RWPE1 (cell line): ENCODE measurements at regions not wholly inside any gene's neighbourhood (a gene's known extent, or its start where the extent isn't known, plus 50 kb on each side); places are given as distances from the start of the nearest gene placed in this dataset.
"Not testable (repeated sequence)": the region's sequence is repeated elsewhere in the genome, so short reads cannot be mapped to it uniquely, and the experiment has no call there.

Experiments
- CTCF ChIA-PET: fragments of 350-600 bp; sonication (Branson Sonifier 250); formaldehyde crosslinking; extraction: SDS; loops from one replicate; lab custom pipeline; 2021; lab: Yijun Ruan, JAX
- POLR2A ChIA-PET: fragments of 400-600 bp; formaldehyde crosslinking; extraction: SDS; loops from one replicate; lab custom pipeline; 2020; ENCODE audit warnings: antibody characterized with exemption; ENCODE audit not compliant: low non-redundant PET; lab: Yijun Ruan, JAX
- DNase-seq: peaks from one replicate; pipeline ENCODE4 v3.0.0; 2012; ENCODE audit warnings: low spot score
- H3K27ac ChIP-seq: fragments of 450-650 bp; 2 replicates; pipeline ENCODE4 v1.5.1; 2017
- CTCF ChIP-seq: fragments of 450-650 bp; conservative IDR thresholded peaks from 2 replicates; pipeline ENCODE4 v1.5.1; 2017; ENCODE audit warnings: low read depth, mild to moderate bottlenecking

- CTCF ChIA-PET = no interaction called here
- DNase-seq = no peak
- POLR2A ChIA-PET = no interaction called here
- H3K27ac ChIP-seq = no peak overlapping the region
- TF ChIP-seq CTCF = no peak
Measured at GRCh38 chr17:22102177-22102576, 409.9 kb downstream of the KCNJ18 start.

- H3K27ac ChIP-seq, POLR2A ChIA-PET, DNase-seq, CTCF ChIA-PET: not testable (repeated sequence)
Measured at GRCh38 chr17:22116720-22117119, 424.4 kb downstream of the KCNJ18 start.

GRCh38 chr17:22117401-22117800 is 425.1 kb downstream of the KCNJ18 start:
- H3K27ac ChIP-seq, CTCF ChIA-PET, POLR2A ChIA-PET, DNase-seq: not testable (repeated sequence)

GRCh38 chr17:22119016-22119415 is 426.7 kb downstream of the KCNJ18 start:
- DNase-seq, H3K27ac ChIP-seq, POLR2A ChIA-PET, CTCF ChIA-PET: not testable (repeated sequence)

GRCh38 chr17:22119751-22120150 is 427.4 kb downstream of the KCNJ18 start:
- DNase-seq, CTCF ChIA-PET, H3K27ac ChIP-seq, POLR2A ChIA-PET: not testable (repeated sequence)

GRCh38 chr17:22123536-22124281 is 431.4 kb downstream of the KCNJ18 start:
- no peak for DNase-seq
- no peak overlapping the region for H3K27ac ChIP-seq
- TF ChIP-seq CTCF = no peak
- ChIA-PET POLR2A (no interaction called here), CTCF (no interaction called here)

- ChIA-PET POLR2A (no interaction called here), CTCF (interaction anchor here (0.6 kb wide), 1 partner anchor 136 kb away, joined by 4 read pairs; no protein-coding TSS in a partner anchor)
- no peak for TF ChIP-seq CTCF
- no peak overlapping the region for H3K27ac ChIP-seq
- no peak for DNase-seq
Measured at GRCh38 chr17:22128171-22128570, 435.8 kb downstream of the KCNJ18 start.

- CTCF ChIA-PET = interaction anchor here (0.6 kb wide), 1 partner anchor 136 kb away, joined by 4 read pairs; no protein-coding TSS in a partner anchor
- no peak for DNase-seq
Measured at GRCh38 chr17:22128723-22129122, 436.4 kb downstream of the KCNJ18 start.

GRCh38 chr17:22129920-22130319 is 437.6 kb downstream of the KCNJ18 start:
- H3K27ac ChIP-seq, POLR2A ChIA-PET, CTCF ChIA-PET, DNase-seq: not testable (repeated sequence)

More at GRCh38 chr17:22128723-22129122, 436.4 kb downstream of the KCNJ18 start:
- POLR2A ChIA-PET = no interaction called here
- no peak for TF ChIP-seq CTCF
- no peak overlapping the region for H3K27ac ChIP-seq
